Hepatocyte (in vitro differentiated cells): ENCODE measurements at regions not wholly inside any gene's neighbourhood (a gene's known extent, or its start where the extent isn't known, plus 50 kb on each side); places are given as distances from the start of the nearest gene placed in this dataset.

Experiments used
- CTCF ChIP-seq: fragments of 200-600 bp; sonication (generic); IDR thresholded peaks from 2 replicates; pipeline ENCODE4 v1.5.1; 2016; ENCODE audit warnings: antibody characterized with exemption, mild to moderate bottlenecking; ENCODE audit not compliant: poor library complexity
- EZH2 ChIP-seq: fragments of 200-600 bp; sonication (generic); IDR thresholded peaks from 2 replicates; pipeline ENCODE4 v1.6.1; 2016; ENCODE audit warnings: antibody characterized with exemption, mild to moderate bottlenecking, borderline replicate concordance
- EZH2phosphoT487 ChIP-seq: fragments of 200-600 bp; sonication (generic); IDR thresholded peaks from one replicate; pipeline ENCODE4 v1.6.1; 2018; ENCODE audit warnings: antibody characterized with exemption, mild to moderate bottlenecking, low read depth, moderate library complexity; ENCODE audit not compliant: unreplicated experiment, severe bottlenecking

- TF ChIP-seq EZH2 (no peak), CTCF (no peak), EZH2phosphoT487 (no peak)
These were observed 66.7 kb upstream of the ZNF217 start for GRCh38 chr20:53660078-53660909.
